ENCODE measurements at regions not wholly inside any gene's neighbourhood (a gene's known extent, or its start where the extent isn't known, plus 50 kb on each side); places are given as distances from the start of the nearest gene placed in this dataset.

DNA sequence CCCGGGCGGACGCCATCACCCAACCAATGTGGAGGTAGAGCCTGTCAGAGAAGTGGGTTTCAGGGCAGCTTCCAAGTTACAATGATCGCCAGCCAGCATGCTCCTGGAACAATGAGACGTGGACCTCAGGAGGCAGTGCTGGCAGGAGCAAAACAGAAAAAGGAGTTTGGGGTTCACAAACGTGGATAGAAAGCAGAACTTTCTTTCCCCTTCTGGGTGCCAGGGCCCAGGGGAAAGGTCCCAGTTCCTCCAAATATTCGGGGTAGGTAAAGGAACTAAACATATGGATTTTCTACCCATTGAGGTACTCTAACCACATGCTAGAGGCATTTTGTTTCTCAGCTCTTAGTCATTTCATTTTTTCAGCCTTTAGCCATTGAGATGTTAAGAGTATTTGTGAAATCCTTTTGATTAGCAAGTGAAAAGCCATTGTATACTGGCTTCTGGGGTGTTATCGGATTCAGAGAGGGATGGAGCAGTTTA, 488.4 kb upstream of the ADGRL2 start:
- Mint-ChIP-seq H3K27me3 (ENCODE audit: insufficient read depth, unreplicated experiment) (no peaks in the 10 kb centered on the region), H3K4me1 (ENCODE audit: low read depth, unreplicated experiment) (no peaks in the 10 kb centered on the region), H3K36me3 (ENCODE audit: insufficient read depth, unreplicated experiment) (no peaks in the 10 kb centered on the region), H3K9me3 (ENCODE audit: unreplicated experiment) (no peaks in the 10 kb centered on the region), H3K27ac (ENCODE audit: unreplicated experiment) (no peak overlapping the region), H3K4me3 (ENCODE audit: unreplicated experiment) (no peak overlapping the region)
- TF ChIP-seq, protein P1, sequence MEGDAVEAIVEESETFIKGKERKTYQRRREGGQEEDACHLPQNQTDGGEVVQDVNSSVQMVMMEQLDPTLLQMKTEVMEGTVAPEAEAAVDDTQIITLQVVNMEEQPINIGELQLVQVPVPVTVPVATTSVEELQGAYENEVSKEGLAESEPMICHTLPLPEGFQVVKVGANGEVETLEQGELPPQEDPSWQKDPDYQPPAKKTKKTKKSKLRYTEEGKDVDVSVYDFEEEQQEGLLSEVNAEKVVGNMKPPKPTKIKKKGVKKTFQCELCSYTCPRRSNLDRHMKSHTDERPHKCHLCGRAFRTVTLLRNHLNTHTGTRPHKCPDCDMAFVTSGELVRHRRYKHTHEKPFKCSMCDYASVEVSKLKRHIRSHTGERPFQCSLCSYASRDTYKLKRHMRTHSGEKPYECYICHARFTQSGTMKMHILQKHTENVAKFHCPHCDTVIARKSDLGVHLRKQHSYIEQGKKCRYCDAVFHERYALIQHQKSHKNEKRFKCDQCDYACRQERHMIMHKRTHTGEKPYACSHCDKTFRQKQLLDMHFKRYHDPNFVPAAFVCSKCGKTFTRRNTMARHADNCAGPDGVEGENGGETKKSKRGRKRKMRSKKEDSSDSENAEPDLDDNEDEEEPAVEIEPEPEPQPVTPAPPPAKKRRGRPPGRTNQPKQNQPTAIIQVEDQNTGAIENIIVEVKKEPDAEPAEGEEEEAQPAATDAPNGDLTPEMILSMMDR (IDR thresholded peaks at IDR 0.05; ENCODE audit: insufficient read depth in 1 of 2, low read depth in 1 of 2, low read length in 1 of 2, severe bottlenecking in 1 of 2, unreplicated experiment in 1 of 2), result no peak
- no TSS peak for BruUV-seq (replicated peaks)
- no peak overlapping the region for H3K4me3 ChIP-seq (ENCODE audit: low read depth, low read length)
- no peaks in the 10 kb centered on the region for H3K4me1 ChIP-seq
- intact Hi-C loops (cut with micrococcal nuclease; ENCODE audit: unreplicated experiment), result no loop called here
- no peak for DNase-seq
- H3K9me3 ChIP-seq, result no peaks in the 10 kb centered on the region
- no peaks in the 10 kb centered on the region for H3K27me3 ChIP-seq (replicated peaks; ENCODE audit: control insufficient read depth, insufficient read depth, low read length)
- POLR2A ChIA-PET, result no interaction called here
- CTCF ChIA-PET, result no interaction called here
- no peaks in the 10 kb centered on the region for H3K36me3 ChIP-seq (ENCODE audit: control insufficient read depth, insufficient read depth, low read length)

DNA sequence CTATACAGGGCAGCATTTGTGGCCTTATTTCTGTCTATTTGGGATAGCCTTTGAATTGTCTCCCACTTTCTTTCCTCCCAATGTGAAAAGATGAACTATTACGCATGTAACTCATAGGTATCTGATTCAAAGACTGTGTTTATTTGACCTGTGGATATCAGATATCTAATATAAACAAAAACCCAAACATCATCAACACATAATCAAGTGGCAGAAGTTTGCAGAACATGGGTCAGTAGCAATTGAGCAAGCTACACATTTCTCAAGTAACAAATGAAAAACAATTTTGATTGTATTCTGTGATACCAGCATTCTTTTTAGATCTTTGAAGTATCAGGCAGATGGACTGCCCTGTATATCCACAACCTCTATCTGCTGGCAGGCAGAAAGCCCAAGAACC, 490.5 kb upstream of the ADGRL2 start:
- no peaks in the 10 kb centered on the region for H3K4me1 Mint-ChIP-seq (ENCODE audit: low read depth, unreplicated experiment)
- ChIA-PET CTCF (no interaction called here), POLR2A (no interaction called here)
- no peaks in the 10 kb centered on the region for H3K9me3 ChIP-seq
- no peak overlapping the region for H3K27ac Mint-ChIP-seq (ENCODE audit: unreplicated experiment)
- H3K4me1 ChIP-seq, result no peaks in the 10 kb centered on the region
- H3K9me3 Mint-ChIP-seq (ENCODE audit: unreplicated experiment), result no peaks in the 10 kb centered on the region
- BruUV-seq (replicated peaks), result no TSS peak
- no peaks in the 10 kb centered on the region for H3K27me3 ChIP-seq (replicated peaks; ENCODE audit: control insufficient read depth, insufficient read depth, low read length)
- H3K27me3 Mint-ChIP-seq (ENCODE audit: insufficient read depth, unreplicated experiment), result no peaks in the 10 kb centered on the region
- no peak overlapping the region for H3K4me3 Mint-ChIP-seq (ENCODE audit: unreplicated experiment)
- no peaks in the 10 kb centered on the region for H3K36me3 Mint-ChIP-seq (ENCODE audit: insufficient read depth, unreplicated experiment)
- intact Hi-C loops (cut with micrococcal nuclease; ENCODE audit: unreplicated experiment), result no loop called here
- H3K36me3 ChIP-seq (ENCODE audit: control insufficient read depth, insufficient read depth, low read length), result no peaks in the 10 kb centered on the region
- TF ChIP-seq, protein P1 (IDR thresholded peaks at IDR 0.05; ENCODE audit: insufficient read depth in 1 of 2, low read depth in 1 of 2, low read length in 1 of 2, severe bottlenecking in 1 of 2, unreplicated experiment in 1 of 2), result no peak
- no peak for DNase-seq
- H3K4me3 ChIP-seq (ENCODE audit: low read depth, low read length), result no peak overlapping the region

DNA sequence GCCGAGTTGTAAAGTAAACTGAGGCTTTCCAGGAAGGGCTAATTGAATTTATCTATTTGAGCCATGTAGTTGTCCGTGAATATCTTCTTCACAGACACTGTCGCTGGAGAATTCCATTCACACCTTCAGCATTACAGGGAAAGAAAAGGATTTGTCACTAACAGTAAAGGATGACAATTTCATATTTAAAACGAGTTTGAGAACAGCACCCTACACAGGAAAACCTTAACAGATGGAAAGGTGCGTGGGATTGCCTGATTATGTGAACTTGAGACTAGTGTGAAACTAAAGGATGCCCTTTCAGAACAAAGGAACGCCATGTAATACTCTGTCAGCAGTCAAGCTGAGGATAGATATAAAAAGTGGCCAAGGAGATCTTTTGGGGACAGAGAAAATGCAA, 492.5 kb upstream of the ADGRL2 start:
- BruUV-seq (replicated peaks), result no TSS peak
- no peaks in the 10 kb centered on the region for H3K4me1 Mint-ChIP-seq (ENCODE audit: low read depth, unreplicated experiment)
- H3K4me3 Mint-ChIP-seq (ENCODE audit: unreplicated experiment), result no peak overlapping the region
- intact Hi-C loops (cut with micrococcal nuclease; ENCODE audit: unreplicated experiment), result loop anchor here (2.0 to 10.0 kb wide), 3 partner anchors 41 to 494 kb away; partner anchors contain the start of gene ADGRL2
- TF ChIP-seq, protein P1 (IDR thresholded peaks at IDR 0.05; ENCODE audit: insufficient read depth in 1 of 2, low read depth in 1 of 2, low read length in 1 of 2, severe bottlenecking in 1 of 2, unreplicated experiment in 1 of 2), result no peak
- no peak for DNase-seq
- no peaks in the 10 kb centered on the region for H3K9me3 ChIP-seq
- no peaks in the 10 kb centered on the region for H3K27me3 ChIP-seq (replicated peaks; ENCODE audit: control insufficient read depth, insufficient read depth, low read length)
- H3K27me3 Mint-ChIP-seq (ENCODE audit: insufficient read depth, unreplicated experiment), result no peaks in the 10 kb centered on the region
- H3K27ac Mint-ChIP-seq (ENCODE audit: unreplicated experiment), result no peak overlapping the region
- no peaks in the 10 kb centered on the region for H3K4me1 ChIP-seq
- no peaks in the 10 kb centered on the region for H3K36me3 ChIP-seq (ENCODE audit: control insufficient read depth, insufficient read depth, low read length)
- CTCF ChIA-PET, result no interaction called here
- H3K36me3 Mint-ChIP-seq (ENCODE audit: insufficient read depth, unreplicated experiment), result no peaks in the 10 kb centered on the region
- H3K4me3 ChIP-seq (ENCODE audit: low read depth, low read length), result no peak overlapping the region
- POLR2A ChIA-PET, result no interaction called here
- no peaks in the 10 kb centered on the region for H3K9me3 Mint-ChIP-seq (ENCODE audit: unreplicated experiment)

Data from Caco-2 (cell line).